Panc1 (cell line): ENCODE measurements at regions not wholly inside any gene's neighbourhood (a gene's known extent, or its start where the extent isn't known, plus 50 kb on each side); places are given as distances from the start of the nearest gene placed in this dataset.

Source experiments
- CTCF ChIP-seq: fragments of 450-650 bp; IDR thresholded peaks from 2 replicates; pipeline ENCODE4 v1.5.1; 2017; ENCODE audit warnings: mild to moderate bottlenecking
- POLR2AphosphoS5 ChIP-seq: IDR thresholded peaks from 2 replicates; pipeline ENCODE4 v1.6.1; 2012; ENCODE audit warnings: mild to moderate bottlenecking, low read depth, low read length, moderate library complexity
- SIN3A ChIP-seq: IDR thresholded peaks from 2 replicates; pipeline ENCODE4 v1.6.1; 2012; ENCODE audit warnings: low read depth, mild to moderate bottlenecking, low read length, moderate library complexity, borderline replicate concordance; ENCODE audit not compliant: insufficient read depth
- TF ChIP-seq, protein P1 (sequence below), 2 experiments: IDR thresholded peaks; 2 replicates each; pipeline ENCODE4 v1.6.1; 2011 to 2012; ENCODE audit warnings: low read depth in 2 of 2, control low read depth in 1 of 2, low read length in 1 of 2, mild to moderate bottlenecking in 1 of 2, moderate library complexity in 1 of 2; ENCODE audit not compliant: insufficient read depth in 1 of 2

DNA sequence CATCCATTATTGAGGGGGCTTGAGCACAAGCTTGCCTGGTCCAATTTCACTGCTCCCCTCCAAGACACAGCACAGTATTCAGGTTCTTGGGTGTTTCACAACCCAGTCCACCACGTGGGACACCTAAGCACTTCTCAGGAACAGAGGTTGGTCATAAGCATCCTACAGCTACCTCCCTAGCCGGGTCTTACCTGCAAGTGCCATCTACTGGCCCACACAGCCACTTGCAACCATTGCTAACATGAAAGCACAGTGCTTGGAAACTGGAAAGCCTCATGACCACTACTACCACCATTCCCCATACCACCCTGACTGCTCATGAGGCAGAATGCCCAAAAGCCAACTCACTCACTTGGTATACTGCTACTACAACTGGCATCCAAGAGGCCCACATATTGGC lies 105.7 kb upstream of the RPRM start:
- no peak for TF ChIP-seq SIN3A
- TF ChIP-seq CTCF = no peak
- TF ChIP-seq POLR2AphosphoS5 = no peak
- TF ChIP-seq, protein P1, sequence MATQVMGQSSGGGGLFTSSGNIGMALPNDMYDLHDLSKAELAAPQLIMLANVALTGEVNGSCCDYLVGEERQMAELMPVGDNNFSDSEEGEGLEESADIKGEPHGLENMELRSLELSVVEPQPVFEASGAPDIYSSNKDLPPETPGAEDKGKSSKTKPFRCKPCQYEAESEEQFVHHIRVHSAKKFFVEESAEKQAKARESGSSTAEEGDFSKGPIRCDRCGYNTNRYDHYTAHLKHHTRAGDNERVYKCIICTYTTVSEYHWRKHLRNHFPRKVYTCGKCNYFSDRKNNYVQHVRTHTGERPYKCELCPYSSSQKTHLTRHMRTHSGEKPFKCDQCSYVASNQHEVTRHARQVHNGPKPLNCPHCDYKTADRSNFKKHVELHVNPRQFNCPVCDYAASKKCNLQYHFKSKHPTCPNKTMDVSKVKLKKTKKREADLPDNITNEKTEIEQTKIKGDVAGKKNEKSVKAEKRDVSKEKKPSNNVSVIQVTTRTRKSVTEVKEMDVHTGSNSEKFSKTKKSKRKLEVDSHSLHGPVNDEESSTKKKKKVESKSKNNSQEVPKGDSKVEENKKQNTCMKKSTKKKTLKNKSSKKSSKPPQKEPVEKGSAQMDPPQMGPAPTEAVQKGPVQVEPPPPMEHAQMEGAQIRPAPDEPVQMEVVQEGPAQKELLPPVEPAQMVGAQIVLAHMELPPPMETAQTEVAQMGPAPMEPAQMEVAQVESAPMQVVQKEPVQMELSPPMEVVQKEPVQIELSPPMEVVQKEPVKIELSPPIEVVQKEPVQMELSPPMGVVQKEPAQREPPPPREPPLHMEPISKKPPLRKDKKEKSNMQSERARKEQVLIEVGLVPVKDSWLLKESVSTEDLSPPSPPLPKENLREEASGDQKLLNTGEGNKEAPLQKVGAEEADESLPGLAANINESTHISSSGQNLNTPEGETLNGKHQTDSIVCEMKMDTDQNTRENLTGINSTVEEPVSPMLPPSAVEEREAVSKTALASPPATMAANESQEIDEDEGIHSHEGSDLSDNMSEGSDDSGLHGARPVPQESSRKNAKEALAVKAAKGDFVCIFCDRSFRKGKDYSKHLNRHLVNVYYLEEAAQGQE (IDR thresholded peaks at IDR 0.05; ENCODE audit: insufficient read depth in 1 of 2, low read depth in 2 of 2, low read length in 1 of 2) = no peak
